ENCODE measurements at regions not wholly inside any gene's neighbourhood (a gene's known extent, or its start where the extent isn't known, plus 50 kb on each side); places are given as distances from the start of the nearest gene placed in this dataset.

DNA sequence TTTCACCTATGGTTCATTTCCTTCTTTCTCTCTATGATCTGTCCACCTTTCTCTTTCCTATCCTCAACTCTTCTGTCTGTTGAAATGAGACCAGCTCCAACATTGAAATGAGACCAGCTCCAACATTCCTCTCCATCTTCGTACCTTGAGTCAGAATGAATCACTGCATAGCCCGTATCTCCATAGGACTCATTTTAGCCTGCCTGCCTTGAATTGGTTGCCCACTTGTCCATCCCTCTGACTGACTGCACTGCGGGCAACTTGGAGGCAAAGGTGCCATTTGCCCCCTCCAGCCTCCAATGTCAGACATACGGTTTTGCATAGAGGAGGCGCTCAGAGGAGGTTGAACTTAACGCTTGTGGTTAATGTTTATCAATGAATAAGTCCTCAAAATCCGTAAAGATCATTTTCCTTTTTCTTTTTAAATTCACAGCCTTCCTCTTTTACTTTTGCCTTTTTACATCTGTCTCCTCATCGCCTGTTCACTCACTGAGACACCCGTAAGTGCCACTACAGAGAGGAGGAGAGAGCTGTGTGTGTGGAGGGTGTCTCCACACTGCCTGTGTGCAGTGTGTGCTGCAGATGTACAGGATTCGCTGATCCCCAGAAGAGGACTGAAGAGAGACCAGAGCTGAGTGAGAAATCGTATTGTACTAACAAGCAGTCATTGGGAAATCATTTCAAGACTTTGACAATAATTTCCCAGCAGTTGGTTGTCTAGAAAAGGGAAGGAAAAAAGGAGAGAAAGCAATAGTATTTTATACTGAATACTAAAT lies 579.6 kb upstream of the MAP3K7 start:
- DNase-seq, result no peak
- H3K4me3 Mint-ChIP-seq, result no peak overlapping the region
- H3K27ac Mint-ChIP-seq, result no peak overlapping the region
- no peak for ATAC-seq
- H3K36me3 Mint-ChIP-seq (ENCODE audit: low read depth), result no peaks in the 10 kb centered on the region
- H3K4me1 Mint-ChIP-seq, result no peaks in the 10 kb centered on the region
- H3K27me3 Mint-ChIP-seq, result no peaks in the 10 kb centered on the region
- no peaks in the 10 kb centered on the region for H3K9me3 Mint-ChIP-seq

DNA sequence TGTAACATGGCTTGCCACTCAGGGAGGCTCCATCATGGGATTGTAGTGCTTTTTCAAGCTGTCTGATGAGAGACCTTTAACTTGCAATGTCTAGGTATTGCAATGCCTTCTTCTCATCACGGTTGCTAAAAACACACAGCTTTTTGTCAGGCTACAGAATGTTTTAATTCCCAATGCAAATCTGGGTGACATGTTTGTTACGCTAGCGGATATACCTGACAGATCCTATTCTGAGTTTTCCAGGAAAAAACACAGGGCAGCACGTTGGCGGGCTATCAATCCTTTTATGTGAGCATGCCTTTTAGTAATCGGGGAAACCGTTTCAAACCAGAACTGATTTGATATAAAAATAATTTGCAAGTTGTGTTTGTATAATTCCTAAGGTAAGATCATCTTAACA lies 577.2 kb upstream of the MAP3K7 start:
- Mint-ChIP-seq H3K4me3 (no peak overlapping the region), H3K36me3 (ENCODE audit: low read depth) (no peaks in the 10 kb centered on the region), H3K9me3 (no peaks in the 10 kb centered on the region), H3K27me3 (no peaks in the 10 kb centered on the region), H3K27ac (no peak overlapping the region), H3K4me1 (no peaks in the 10 kb centered on the region)
- no peak for DNase-seq
- no peak for ATAC-seq

DNA sequence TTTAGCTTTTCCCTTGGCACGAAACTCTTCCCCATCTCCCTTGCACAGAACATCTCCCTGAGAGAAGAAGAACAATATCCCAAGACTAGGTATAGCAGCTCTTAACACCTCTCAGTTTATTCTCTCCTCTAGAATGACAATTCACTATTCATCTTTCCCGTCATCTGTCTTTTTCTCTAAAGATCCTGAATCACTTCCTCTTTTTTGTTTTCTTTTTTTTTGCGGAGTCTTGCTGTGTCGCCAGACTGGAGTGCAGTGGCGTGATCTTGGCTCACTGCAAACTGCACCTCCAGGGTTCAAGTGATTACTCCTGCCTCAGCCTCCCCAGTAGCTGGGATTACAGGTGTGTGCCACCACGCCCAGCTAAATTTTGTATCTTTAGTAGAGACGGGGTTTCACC lies 574.4 kb upstream of the MAP3K7 start:
- Mint-ChIP-seq H3K4me3 (no peak overlapping the region), H3K27ac (no peak overlapping the region), H3K4me1 (no peaks in the 10 kb centered on the region), H3K27me3 (no peaks in the 10 kb centered on the region), H3K36me3 (ENCODE audit: low read depth) (no peaks in the 10 kb centered on the region), H3K9me3 (no peaks in the 10 kb centered on the region)
- no peak for DNase-seq
- ATAC-seq, result no peak

DNA sequence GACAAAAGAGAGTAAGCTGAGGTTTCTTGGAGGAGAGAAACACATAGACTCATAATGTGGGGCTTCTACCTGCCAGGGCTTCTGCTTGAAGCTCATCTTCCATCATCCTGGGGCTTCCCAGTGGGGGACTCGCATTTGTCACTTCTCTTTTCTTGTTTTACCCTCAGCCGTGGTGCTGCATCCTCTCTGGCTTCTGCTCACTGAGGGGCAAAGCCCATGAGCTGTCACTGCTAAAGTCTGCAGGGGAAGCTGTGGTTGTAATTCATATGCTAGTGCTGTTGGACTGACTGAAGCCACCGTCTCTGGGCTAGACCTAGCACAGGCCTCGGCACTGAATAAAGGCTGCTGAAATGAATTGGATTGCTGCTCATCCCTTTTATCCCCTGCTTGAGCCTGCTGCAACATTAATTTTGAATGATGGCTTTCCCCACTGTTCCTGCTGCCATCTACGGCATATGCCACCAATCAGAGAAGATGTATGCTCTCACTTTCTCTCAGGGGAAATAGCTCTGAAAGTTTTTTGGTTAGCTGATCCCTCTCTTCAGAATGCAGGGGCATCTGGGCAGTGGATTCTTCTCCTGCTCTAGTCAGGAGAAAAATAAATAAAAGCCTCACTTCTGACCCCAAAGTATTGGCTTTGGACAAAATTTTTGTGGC lies 568.4 kb upstream of the MAP3K7 start:
- no peak overlapping the region for H3K27ac Mint-ChIP-seq
- DNase-seq, result no peak
- ATAC-seq, result no peak
- no peak overlapping the region for H3K4me3 Mint-ChIP-seq
- no peaks in the 10 kb centered on the region for H3K36me3 Mint-ChIP-seq (ENCODE audit: low read depth)
- H3K4me1 Mint-ChIP-seq, result no peaks in the 10 kb centered on the region
- no peaks in the 10 kb centered on the region for H3K9me3 Mint-ChIP-seq
- no peaks in the 10 kb centered on the region for H3K27me3 Mint-ChIP-seq

DNA sequence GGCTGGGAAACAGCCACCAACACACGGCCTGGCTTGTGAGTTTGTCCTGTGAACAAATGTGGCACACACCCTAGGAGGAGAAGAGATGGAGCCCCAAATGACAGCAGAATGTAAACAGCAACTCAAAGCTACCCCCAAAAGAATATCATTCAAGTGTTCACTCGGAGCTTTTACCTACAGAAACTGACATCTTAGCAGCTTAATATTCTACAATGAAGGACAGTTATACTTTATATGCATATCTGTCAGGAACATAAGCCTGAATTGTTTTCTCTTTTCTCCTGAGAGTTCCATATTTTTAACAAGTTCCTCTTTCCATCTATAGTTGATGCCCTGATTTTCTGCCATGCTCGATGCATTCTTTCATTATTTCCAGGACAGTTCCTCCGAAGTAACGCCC lies 566.0 kb upstream of the MAP3K7 start:
- Mint-ChIP-seq H3K4me1 (no peaks in the 10 kb centered on the region), H3K9me3 (no peaks in the 10 kb centered on the region), H3K27me3 (no peaks in the 10 kb centered on the region), H3K4me3 (no peak overlapping the region), H3K36me3 (ENCODE audit: low read depth) (no peaks in the 10 kb centered on the region), H3K27ac (no peak overlapping the region)
- ATAC-seq (no peak), DNase-seq (no peak)

DNA sequence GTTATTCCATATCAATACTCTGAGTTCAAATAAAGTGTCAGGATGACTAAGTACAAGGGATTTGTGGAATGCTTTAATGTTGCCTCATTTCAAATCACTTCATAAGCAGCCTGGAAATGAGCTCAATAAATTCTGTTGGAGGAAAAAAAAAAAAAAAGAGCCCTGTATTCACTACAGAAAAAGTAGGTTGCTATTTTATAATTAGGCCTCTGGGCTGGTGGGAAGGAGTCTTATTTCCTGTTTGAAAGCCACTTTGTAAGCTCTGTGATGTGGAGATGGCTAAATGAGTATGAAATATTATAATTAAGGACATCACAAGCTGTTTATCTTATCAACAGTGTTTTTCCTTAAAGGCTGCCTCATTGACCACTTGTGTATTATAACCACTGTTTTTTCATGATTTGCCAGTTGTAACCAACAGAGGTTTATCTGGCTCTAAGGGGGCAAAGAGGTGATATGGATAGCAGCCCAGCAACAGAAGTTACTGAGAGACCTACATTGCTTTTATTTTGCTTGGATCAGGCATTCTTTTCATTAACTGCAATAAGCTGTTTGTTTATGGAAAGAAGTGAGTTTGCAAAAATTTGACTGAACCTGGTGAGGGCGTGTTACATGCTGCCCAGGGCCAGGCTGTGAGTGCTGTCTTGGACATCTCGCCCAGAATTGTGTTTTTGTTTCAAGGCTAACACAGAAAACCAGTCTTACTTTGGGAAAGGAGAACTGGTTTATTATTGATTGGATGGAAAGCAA lies 563.3 kb upstream of the MAP3K7 start:
- peaks cover 3% of the 10 kb centered on the region for H3K9me3 Mint-ChIP-seq
- H3K27ac Mint-ChIP-seq, result no peak overlapping the region
- no peaks in the 10 kb centered on the region for H3K4me1 Mint-ChIP-seq
- no peak for DNase-seq
- H3K36me3 Mint-ChIP-seq (ENCODE audit: low read depth), result no peaks in the 10 kb centered on the region
- no peaks in the 10 kb centered on the region for H3K27me3 Mint-ChIP-seq
- no peak for ATAC-seq
- H3K4me3 Mint-ChIP-seq, result no peak overlapping the region

DNA sequence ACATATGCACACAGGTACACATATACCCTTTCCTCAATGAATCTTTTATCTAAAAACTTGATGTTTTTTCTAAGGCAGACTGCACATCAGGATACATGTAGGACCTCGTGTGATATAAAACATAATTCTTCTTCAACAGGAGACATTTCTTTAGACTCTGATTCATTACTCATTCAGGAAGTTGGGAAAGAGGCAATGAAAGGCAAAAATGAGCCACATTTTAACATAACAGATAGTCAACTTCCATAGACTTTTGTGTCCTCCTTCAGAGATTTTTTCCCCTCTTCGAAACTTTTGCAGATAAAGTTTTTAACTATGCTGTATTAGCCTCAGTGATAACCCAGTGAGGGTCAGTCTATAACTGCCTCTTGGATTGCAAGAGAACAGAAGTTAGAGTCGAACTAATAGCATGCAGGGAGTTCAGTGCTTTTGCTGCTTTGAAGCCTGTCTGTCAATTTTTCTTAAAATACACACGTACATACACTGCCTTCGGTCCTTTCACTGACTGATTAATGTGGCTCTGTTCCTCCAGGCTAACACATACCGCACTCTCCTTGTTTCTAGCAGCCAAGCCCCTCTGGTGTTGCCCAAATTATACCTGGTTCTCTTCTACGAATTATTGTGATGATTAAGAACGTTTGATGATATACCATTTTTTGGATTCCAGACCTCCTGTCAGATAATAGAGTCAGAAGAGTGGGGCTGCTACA lies 562.5 kb upstream of the MAP3K7 start:
- H3K4me3 Mint-ChIP-seq, result no peak overlapping the region
- H3K36me3 Mint-ChIP-seq (ENCODE audit: low read depth), result no peaks in the 10 kb centered on the region
- H3K27ac Mint-ChIP-seq, result no peak overlapping the region
- no peak for DNase-seq
- H3K9me3 Mint-ChIP-seq, result peaks cover 3% of the 10 kb centered on the region
- H3K4me1 Mint-ChIP-seq, result no peaks in the 10 kb centered on the region
- ATAC-seq, result no peak
- H3K27me3 Mint-ChIP-seq, result no peaks in the 10 kb centered on the region

DNA sequence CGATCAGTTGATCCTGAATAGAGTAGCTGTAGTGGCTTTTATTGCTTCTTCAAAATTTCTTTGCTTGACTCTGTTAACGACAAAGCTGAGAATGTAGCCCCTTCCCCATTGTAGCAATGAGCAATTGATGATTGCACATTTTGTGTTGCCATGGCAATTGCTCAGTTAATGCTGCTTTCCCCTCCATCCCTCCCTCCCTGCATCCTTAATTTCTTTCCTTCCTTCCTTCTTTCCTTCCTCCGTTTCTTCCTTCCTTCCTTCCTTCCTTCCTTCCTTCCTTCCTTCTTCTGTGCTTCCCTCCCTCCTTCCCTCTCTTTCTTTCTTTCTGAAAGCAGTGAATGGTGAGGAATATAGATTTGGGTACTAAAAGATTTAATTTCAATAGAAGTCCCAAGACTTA lies 557.3 kb upstream of the MAP3K7 start:
- Mint-ChIP-seq H3K4me3 (no peak overlapping the region), H3K9me3 (peaks cover 3% of the 10 kb centered on the region), H3K27ac (no peak overlapping the region), H3K4me1 (no peaks in the 10 kb centered on the region), H3K27me3 (no peaks in the 10 kb centered on the region), H3K36me3 (ENCODE audit: low read depth) (no peaks in the 10 kb centered on the region)
- ATAC-seq (no peak), DNase-seq (no peak)

DNA sequence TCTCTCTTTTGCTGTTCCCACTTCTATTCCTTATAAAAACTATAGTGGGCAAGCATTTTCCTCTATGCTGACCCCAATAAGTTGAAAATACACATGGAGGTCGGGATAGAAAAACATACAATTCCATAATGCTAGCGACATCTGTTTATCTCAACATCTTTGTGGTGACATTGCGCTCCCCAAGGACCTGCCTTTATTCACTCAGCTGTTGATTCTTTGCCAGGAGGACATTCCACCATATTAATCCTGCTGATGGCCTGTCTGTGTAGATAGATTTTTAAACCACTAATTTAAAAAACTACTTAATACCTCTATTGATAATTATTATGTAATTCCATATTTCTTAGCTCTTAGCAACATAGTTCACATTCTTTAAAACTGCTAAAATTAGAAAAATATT lies 555.3 kb upstream of the MAP3K7 start:
- H3K27ac Mint-ChIP-seq, result no peak overlapping the region
- no peaks in the 10 kb centered on the region for H3K4me1 Mint-ChIP-seq
- no peak overlapping the region for H3K4me3 Mint-ChIP-seq
- H3K9me3 Mint-ChIP-seq, result peaks cover 3% of the 10 kb centered on the region
- H3K36me3 Mint-ChIP-seq (ENCODE audit: low read depth), result no peaks in the 10 kb centered on the region
- H3K27me3 Mint-ChIP-seq, result no peaks in the 10 kb centered on the region
- DNase-seq (no peak), ATAC-seq (no peak)

DNA sequence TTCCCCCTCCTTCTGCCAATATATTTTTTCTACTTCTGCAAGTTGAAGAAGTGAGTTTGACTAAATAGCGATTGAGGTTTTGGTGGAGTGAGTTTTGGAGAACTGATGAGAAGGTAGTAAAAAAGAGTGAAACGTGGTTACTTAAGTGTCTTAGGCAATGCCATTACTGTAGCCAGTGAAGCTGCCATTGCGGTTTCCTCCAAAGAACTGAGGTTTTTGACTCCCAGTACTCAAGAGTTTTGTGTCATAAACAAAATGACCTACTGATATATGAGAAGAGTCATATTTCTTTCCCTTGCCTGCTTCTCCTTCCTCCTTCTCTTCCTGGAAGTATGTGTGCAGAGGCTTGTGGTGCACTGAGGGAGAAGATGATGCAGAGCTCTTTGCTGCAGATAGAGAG lies 554.5 kb upstream of the MAP3K7 start:
- no peak for ATAC-seq
- Mint-ChIP-seq H3K27ac (no peak overlapping the region), H3K9me3 (peaks cover 3% of the 10 kb centered on the region), H3K4me3 (no peak overlapping the region), H3K27me3 (no peaks in the 10 kb centered on the region), H3K36me3 (ENCODE audit: low read depth) (no peaks in the 10 kb centered on the region), H3K4me1 (no peaks in the 10 kb centered on the region)
- no peak for DNase-seq

DNA sequence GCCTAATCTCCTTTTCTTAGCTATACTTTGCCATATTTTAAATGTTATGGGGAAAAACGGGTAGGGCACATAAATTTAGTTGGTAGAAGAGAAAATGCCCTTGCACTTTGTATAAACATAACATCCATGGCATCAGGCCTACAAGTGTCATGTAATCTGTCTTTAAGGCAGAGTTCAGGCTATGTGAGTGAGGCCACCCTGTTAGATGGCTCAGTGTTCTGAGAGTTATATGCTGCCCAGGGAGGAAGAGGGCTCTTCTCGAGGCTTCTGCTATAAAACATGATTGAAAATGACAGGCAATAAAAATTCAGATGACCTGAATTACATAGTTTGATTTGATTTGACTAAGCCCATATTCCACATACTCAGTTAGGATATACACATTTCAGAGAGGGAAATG lies 553.6 kb upstream of the MAP3K7 start:
- Mint-ChIP-seq H3K4me1 (no peaks in the 10 kb centered on the region), H3K36me3 (ENCODE audit: low read depth) (no peaks in the 10 kb centered on the region), H3K27ac (no peak overlapping the region), H3K4me3 (no peak overlapping the region), H3K27me3 (no peaks in the 10 kb centered on the region), H3K9me3 (peaks cover 3% of the 10 kb centered on the region)
- ATAC-seq (no peak), DNase-seq (no peak)

DNA sequence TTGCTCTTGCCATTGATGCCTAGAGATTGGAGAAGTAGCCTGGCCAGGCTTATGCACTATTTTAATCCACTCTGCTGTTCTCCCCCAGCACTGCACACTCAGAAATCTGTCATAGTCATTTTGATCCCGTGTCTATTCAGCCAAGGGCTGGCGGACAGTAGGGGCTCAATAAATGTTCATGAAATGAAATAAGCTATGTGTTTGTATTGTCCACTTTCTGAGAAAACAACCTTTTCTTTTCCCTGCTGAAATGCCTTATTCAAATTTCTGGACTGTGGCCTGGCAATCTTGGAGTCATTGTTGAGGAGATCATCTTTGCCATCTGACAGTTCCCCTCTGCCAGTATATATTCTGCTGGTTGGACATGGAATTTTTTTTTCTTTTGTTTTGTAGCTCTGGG lies 550.4 kb upstream of the MAP3K7 start:
- no peaks in the 10 kb centered on the region for H3K4me1 Mint-ChIP-seq
- no peaks in the 10 kb centered on the region for H3K27me3 Mint-ChIP-seq
- ATAC-seq (no peak), DNase-seq (no peak)
- no peak overlapping the region for H3K4me3 Mint-ChIP-seq
- H3K36me3 Mint-ChIP-seq (ENCODE audit: low read depth), result no peaks in the 10 kb centered on the region
- no peak overlapping the region for H3K27ac Mint-ChIP-seq
- no peaks in the 10 kb centered on the region for H3K9me3 Mint-ChIP-seq

DNA sequence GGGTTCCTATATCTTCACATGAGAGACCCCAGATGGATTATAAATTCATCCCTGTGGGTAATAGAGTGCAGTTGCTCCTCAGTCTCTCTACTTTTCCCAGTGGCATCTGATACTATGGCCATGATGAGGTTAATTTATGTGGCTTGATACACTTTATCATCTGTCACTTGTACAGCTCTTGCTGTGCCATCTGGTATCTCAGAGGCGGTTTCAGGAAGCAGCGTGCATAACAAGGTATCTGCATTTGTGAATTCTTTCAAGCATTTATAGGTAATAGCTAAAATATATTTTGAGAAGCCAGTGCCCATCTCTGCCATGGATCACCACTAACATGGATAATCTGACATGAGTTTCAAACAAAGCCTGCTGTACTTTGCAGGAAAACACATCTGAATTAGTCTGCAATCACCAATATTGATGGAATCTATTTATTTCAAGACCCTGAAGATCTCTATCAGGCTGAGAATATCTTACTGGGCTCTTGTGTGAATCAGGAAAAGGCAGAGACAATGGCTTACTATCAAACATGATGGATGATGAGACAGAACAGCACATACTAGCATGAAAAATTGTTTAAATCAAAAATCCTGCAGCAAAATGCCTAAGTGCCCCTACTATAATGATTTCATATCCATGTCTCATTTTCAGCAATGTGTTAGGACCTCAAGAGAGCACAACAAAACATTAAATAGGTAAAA lies 548.7 kb upstream of the MAP3K7 start:
- Mint-ChIP-seq H3K4me1 (no peaks in the 10 kb centered on the region), H3K27ac (no peak overlapping the region), H3K4me3 (no peak overlapping the region), H3K36me3 (ENCODE audit: low read depth) (no peaks in the 10 kb centered on the region), H3K9me3 (no peaks in the 10 kb centered on the region), H3K27me3 (no peaks in the 10 kb centered on the region)
- no peak for ATAC-seq
- no peak for DNase-seq

DNA sequence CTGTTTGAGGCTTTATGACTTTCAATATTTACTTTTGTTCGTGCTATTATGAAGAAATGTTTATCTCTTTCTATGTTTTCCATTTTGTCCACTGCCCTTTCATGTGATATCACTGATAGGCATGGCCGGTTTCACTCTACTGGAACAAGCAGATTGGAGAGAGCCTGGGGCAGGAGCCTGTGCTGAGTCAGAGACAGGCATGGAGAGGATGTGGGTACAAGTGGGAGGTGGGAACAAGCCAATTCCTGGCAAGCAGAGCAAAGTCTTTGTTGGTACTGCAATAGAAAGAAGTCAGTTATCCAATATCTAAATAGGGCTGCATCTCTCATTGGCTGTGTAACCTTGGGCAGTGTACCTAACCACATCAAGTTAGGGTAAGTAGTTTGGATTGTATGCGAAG lies 545.6 kb upstream of the MAP3K7 start:
- Mint-ChIP-seq H3K27ac (no peak overlapping the region), H3K36me3 (ENCODE audit: low read depth) (no peaks in the 10 kb centered on the region), H3K4me3 (no peak overlapping the region), H3K4me1 (no peaks in the 10 kb centered on the region), H3K9me3 (no peaks in the 10 kb centered on the region), H3K27me3 (no peaks in the 10 kb centered on the region)
- no peak for DNase-seq
- no peak for ATAC-seq
